ENCODE measurements at regions not wholly inside any gene's neighbourhood (a gene's known extent, or its start where the extent isn't known, plus 50 kb on each side); places are given as distances from the start of the nearest gene placed in this dataset.

- no peak for ATAC-seq
Observed at GRCh38 chr13:105979131-105980011, 556.1 kb downstream of the EFNB2 start.

GRCh38 chr13:105974380-105974779 lies 561.1 kb downstream of the EFNB2 start:
- H3K4me1 ChIP-seq: no peaks in the 10 kb centered on the region
- ATAC-seq: no peak

More at GRCh38 chr13:105979131-105980011, 556.1 kb downstream of the EFNB2 start:
- Histone ChIP-seq H3K9me3 (no peaks in the 10 kb centered on the region), H3K36me3 (no peaks in the 10 kb centered on the region), H3K27me3 (no peaks in the 10 kb centered on the region), H3K4me3 (no peak overlapping the region), H3K4me1 (no peaks in the 10 kb centered on the region), H3K27ac (no peak overlapping the region)
- 81 to 83% methylated on average over 7 to 12 of the region's 12 CpGs for WGBS, 2 donors (ENCODE audit: low coverage in 1 of 2)
- TF ChIP-seq POLR2AphosphoS5 (IDR thresholded peaks at IDR 0.05) (no peak), EP300 (IDR thresholded peaks at IDR 0.05) (no peak), CTCF (IDR thresholded peaks at IDR 0.05) (no peak), POLR2A (IDR thresholded peaks at IDR 0.05) (no peak)

GRCh38 chr13:105972811-105973590 lies 562.5 kb downstream of the EFNB2 start:
- WGBS, 2 donors (ENCODE audit: low coverage in 1 of 2): 83 to 87% methylated on average over 3 to 13 of the region's 14 CpGs
- Histone ChIP-seq H3K27me3 (no peaks in the 10 kb centered on the region), H3K27ac (no peak overlapping the region), H3K9me3 (no peaks in the 10 kb centered on the region), H3K4me3 (no peak overlapping the region), H3K36me3 (no peaks in the 10 kb centered on the region), H3K4me1 (no peaks in the 10 kb centered on the region)
- TF ChIP-seq EP300 (IDR thresholded peaks at IDR 0.05) (no peak), POLR2AphosphoS5 (IDR thresholded peaks at IDR 0.05) (no peak), POLR2A (IDR thresholded peaks at IDR 0.05) (no peak), CTCF (IDR thresholded peaks at IDR 0.05) (no peak)
- no peak for ATAC-seq

More at GRCh38 chr13:105974380-105974779, 561.1 kb downstream of the EFNB2 start:
- no peaks in the 10 kb centered on the region for H3K36me3 ChIP-seq
- 80 to 100% methylated on average over 1 of the region's 1 CpG for WGBS, 2 donors (ENCODE audit: low coverage in 1 of 2)
- TF ChIP-seq POLR2AphosphoS5 (IDR thresholded peaks at IDR 0.05) (no peak), EP300 (IDR thresholded peaks at IDR 0.05) (no peak), CTCF (IDR thresholded peaks at IDR 0.05) (no peak), POLR2A (IDR thresholded peaks at IDR 0.05) (no peak)
- no peaks in the 10 kb centered on the region for H3K9me3 ChIP-seq
- no peaks in the 10 kb centered on the region for H3K27me3 ChIP-seq
- no peak overlapping the region for H3K4me3 ChIP-seq
- no peak overlapping the region for H3K27ac ChIP-seq

GRCh38 chr13:105972306-105972721 lies 563.1 kb downstream of the EFNB2 start:
- Histone ChIP-seq H3K4me1 (no peaks in the 10 kb centered on the region), H3K27ac (no peak overlapping the region), H3K27me3 (no peaks in the 10 kb centered on the region), H3K9me3 (no peaks in the 10 kb centered on the region), H3K36me3 (no peaks in the 10 kb centered on the region), H3K4me3 (no peak overlapping the region)
- TF ChIP-seq POLR2AphosphoS5 (IDR thresholded peaks at IDR 0.05): no peak
- ATAC-seq: no peak
- 61 to 67% methylated on average over 7 of the region's 7 CpGs for WGBS, 2 donors (ENCODE audit: low coverage in 1 of 2)

GRCh38 chr13:105971738-105972137 lies 563.7 kb downstream of the EFNB2 start:
- no peaks in the 10 kb centered on the region for H3K36me3 ChIP-seq
- 73 to 78% methylated on average over 3 of the region's 3 CpGs for WGBS, 2 donors (ENCODE audit: low coverage in 1 of 2)
- TF ChIP-seq POLR2AphosphoS5 (IDR thresholded peaks at IDR 0.05): no peak
- TF ChIP-seq POLR2A (IDR thresholded peaks at IDR 0.05): no peak
- no peak for TF ChIP-seq EP300 (IDR thresholded peaks at IDR 0.05)
- no peak for TF ChIP-seq CTCF (IDR thresholded peaks at IDR 0.05)
- no peak overlapping the region for H3K27ac ChIP-seq
- no peak for ATAC-seq
- H3K4me1 ChIP-seq: no peaks in the 10 kb centered on the region
- H3K9me3 ChIP-seq: no peaks in the 10 kb centered on the region
- no peaks in the 10 kb centered on the region for H3K27me3 ChIP-seq
- H3K4me3 ChIP-seq: no peak overlapping the region

Measured in gastroesophageal sphincter (tissue), 4 donors.